Kidney (tissue), 10 donors: ENCODE measurements at regions not wholly inside any gene's neighbourhood (a gene's known extent, or its start where the extent isn't known, plus 50 kb on each side); places are given as distances from the start of the nearest gene placed in this dataset.
"Not testable (repeated sequence)": the region's sequence is repeated elsewhere in the genome, so short reads cannot be mapped to it uniquely, and the experiment has no call there.

Experiments used
- DNase-seq, 5 donors: peaks; one replicate each; pipeline ENCODE4 v3.0.0-alpha.2; 2013 to 2020
- FAIRE-seq: peaks from 2 replicates; lab custom pipeline; 2012; peaks lifted over from hg19 to GRCh38; lab: Jason Lieb, UNC
- H3K27ac ChIP-seq, 2 donors: one replicate each; pipeline ENCODE4 v1.7.0; 2013; ENCODE audit warnings: low read depth in 2 of 2, low read length in 2 of 2, inconsistent platforms in 1 of 2
- H3K27me3 ChIP-seq: one replicate; pipeline ENCODE4 v1.7.1; 2013; ENCODE audit warnings: low read length, inconsistent platforms; ENCODE audit not compliant: control insufficient read depth, insufficient read depth
- H3K36me3 ChIP-seq, 3 donors: one replicate each; pipeline versions ENCODE4 v1.7.0 to v1.7.1; 2013; ENCODE audit warnings: low read length in 3 of 3, control low read depth in 1 of 3, inconsistent platforms in 1 of 3; ENCODE audit not compliant: insufficient read depth in 3 of 3, control insufficient read depth in 2 of 3
- H3K4me1 ChIP-seq, 3 donors: one replicate each; pipeline versions ENCODE4 v1.7.0 to v1.7.1; 2013; ENCODE audit warnings: low read length in 3 of 3, inconsistent platforms in 1 of 3, low read depth in 1 of 3; ENCODE audit not compliant: control insufficient read depth in 2 of 3, insufficient read depth in 2 of 3
- H3K4me3 ChIP-seq, 3 donors: one replicate each; pipeline versions ENCODE4 v1.7.0 to v1.8.1; 2013; ENCODE audit warnings: low read length in 3 of 3, control low read depth in 1 of 3, inconsistent platforms in 1 of 3
- H3K9ac ChIP-seq, 3 donors: one replicate each; pipeline versions ENCODE4 v1.7.0 to v1.7.1; 2013; ENCODE audit warnings: low read length in 3 of 3, control low read depth in 1 of 3, inconsistent platforms in 1 of 3
- H3K9me3 ChIP-seq, 3 donors: one replicate each; pipeline versions ENCODE4 v1.7.0 to v1.7.1; 2013; ENCODE audit warnings: low read length in 3 of 3, control low read depth in 1 of 3, inconsistent platforms in 1 of 3; ENCODE audit not compliant: control insufficient read depth in 2 of 3, insufficient read depth in 1 of 3
- intact Hi-C: fragments of 100-400 bp; cut with DNase I; formaldehyde crosslinking; loops from one replicate; pipeline ENCODE4 v1.11.1; 2022
- donor health status: control.
- donor health status: control.
- donor health status: DM: yes; HTN: yes; CAD: no.
- donor health status: Normal renal cell carcinoma (clear cell type).

DNA sequence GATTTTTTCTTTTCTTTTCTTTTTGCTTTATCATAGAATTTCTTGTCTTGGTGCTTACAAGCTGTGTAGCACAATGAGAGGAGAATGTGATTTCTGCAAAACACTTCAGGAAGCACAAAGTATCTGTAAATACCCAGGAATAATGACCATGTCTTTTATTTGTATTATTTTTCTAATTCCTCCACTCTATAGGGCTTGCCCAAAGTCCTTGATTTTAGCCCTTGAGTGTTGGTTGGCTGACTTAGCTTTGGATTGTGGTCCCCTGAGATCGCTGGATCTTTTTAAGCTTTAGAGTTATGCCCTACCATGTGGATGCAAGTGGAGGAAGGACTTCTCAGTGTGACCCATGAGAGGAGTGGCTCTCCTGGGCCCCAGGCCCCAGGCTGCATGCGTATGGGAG is 52.2 kb downstream of the HOXC4 start:
- H3K9me3 ChIP-seq, H3K4me1 ChIP-seq, H3K36me3 ChIP-seq, DNase-seq, H3K9ac ChIP-seq, intact Hi-C loops, H3K4me3 ChIP-seq, H3K27ac ChIP-seq, H3K27me3 ChIP-seq, FAIRE-seq: not testable (repeated sequence)

DNA sequence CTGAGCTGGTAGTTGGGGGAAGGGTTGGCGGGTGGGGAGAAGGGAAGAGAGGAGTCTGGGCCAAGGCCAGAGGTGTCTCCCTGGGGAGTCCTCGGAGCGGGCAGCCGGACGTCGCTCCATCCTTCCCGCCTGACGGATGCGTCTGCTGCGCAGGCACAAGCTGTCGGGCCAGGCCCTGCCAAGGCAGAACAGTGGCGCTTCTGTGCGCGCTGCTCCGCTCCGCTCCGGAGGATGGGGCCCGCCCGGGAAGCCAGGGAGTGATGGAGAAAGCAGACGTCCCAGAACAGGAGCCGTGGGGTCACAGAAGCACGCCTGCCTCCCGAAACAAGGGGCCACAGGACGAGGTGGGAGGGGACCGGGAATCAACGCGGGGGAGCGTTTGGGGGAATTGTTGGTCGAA is 52.6 kb downstream of the HOXC4 start:
- H3K9me3 ChIP-seq, H3K36me3 ChIP-seq, FAIRE-seq, H3K27me3 ChIP-seq, H3K4me1 ChIP-seq, H3K27ac ChIP-seq, H3K9ac ChIP-seq, intact Hi-C loops, H3K4me3 ChIP-seq: not testable (repeated sequence)
- peak in 2 of 5 donors; percentile 47 to 69 for DNase-seq

DNA sequence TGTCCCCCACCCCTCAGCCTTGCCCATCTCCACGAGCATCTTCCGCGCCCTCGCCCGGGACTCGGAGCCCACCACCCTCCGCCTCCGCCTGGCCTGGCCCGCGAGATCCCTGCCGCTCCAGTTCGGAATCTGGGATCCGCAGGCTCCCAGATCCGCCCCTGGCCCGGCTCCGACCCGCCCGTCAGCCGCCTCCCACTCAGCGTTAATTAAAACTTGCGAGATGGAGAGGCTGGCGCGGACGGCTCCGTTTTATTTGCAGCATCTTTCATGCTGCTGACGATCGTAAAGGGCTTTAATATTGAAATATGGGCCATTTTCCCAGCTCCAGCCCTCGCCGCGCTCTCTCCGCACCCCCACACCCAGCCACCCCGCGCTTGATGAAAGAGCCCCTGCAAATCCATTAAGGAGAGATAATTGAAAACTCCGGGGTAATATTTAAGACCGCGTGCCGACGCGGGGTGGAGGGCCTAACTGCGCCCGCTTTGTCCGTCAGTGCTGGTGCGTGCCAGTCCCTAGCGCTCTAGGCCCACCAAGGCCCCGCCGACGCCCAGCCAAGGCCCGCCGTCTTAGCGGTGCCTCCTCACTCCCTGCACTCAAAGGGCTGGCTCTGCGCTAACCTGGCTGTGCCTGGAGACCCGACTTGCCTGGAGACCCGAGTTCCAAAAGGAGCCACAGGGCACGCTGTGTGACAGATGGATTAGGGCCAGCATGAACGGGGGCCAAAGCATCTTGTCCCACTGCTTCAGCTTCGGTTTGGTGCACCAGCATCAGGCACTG is 53.4 kb downstream of the HOXC4 start:
- H3K36me3 ChIP-seq, H3K27me3 ChIP-seq, H3K27ac ChIP-seq, intact Hi-C loops, H3K4me1 ChIP-seq, H3K9me3 ChIP-seq, H3K4me3 ChIP-seq, H3K9ac ChIP-seq, FAIRE-seq: not testable (repeated sequence)
- DNase-seq, result peak in 2 of 5 donors; percentile 25 to 30

GRCh38 chr12:54112336-54112735 is 58.7 kb downstream of the HOXC4 start:
- H3K9ac ChIP-seq, H3K36me3 ChIP-seq, FAIRE-seq, H3K9me3 ChIP-seq, intact Hi-C loops, H3K4me1 ChIP-seq, H3K27ac ChIP-seq, H3K27me3 ChIP-seq, H3K4me3 ChIP-seq: not testable (repeated sequence)
- DNase-seq, result peak in 1 of 5 donors; percentile 69

DNA sequence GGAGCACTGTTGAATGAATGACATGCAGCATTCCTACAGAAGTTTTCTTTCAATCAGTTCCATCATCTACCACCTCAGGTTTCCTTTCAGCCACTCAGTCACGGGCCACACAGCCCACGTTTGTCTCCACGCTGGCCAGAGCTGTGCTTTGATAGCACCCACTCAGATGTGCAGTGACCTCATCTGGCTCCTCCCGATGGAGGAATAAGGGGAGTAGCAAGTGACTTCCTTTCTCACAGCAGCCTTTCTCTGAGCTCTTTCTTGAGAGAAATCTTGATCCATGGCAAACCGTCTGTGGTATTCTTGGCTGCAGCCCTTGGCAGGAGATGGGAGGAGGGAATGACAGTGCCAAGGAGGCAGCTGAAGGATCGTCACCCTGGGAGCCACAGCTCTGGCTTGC is 62.4 kb downstream of the HOXC4 start:
- H3K36me3 ChIP-seq, FAIRE-seq, H3K27ac ChIP-seq, H3K4me3 ChIP-seq, H3K9me3 ChIP-seq, H3K4me1 ChIP-seq, H3K27me3 ChIP-seq, H3K9ac ChIP-seq, intact Hi-C loops: not testable (repeated sequence)
- DNase-seq, result peak in 1 of 5 donors; percentile 62

DNA sequence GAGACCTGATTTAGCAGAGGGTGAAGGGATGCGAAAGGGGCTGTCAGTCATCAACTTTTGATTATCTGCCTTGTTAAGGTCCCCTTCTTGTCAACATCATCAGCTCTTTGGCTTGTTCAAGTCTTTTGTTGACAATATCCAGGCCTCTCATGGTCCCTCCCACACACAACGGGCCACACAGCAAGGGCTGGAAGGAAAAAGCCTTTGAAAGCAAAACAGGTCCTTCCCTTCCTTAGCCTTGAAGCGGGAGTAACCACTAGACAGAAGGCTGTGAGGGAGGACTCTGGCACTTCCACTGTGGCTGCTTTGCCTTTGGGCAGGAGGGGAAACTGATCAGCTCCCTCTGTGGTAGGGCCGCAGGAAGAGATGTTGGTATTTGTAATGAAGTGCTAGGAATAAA is 63.8 kb downstream of the HOXC4 start:
- H3K4me3 ChIP-seq, H3K9ac ChIP-seq, H3K9me3 ChIP-seq, H3K27me3 ChIP-seq, intact Hi-C loops, FAIRE-seq, H3K27ac ChIP-seq, H3K4me1 ChIP-seq, H3K36me3 ChIP-seq: not testable (repeated sequence)
- peak in 1 of 5 donors; percentile 49 for DNase-seq

- H3K9ac ChIP-seq, H3K4me1 ChIP-seq, H3K27me3 ChIP-seq, H3K36me3 ChIP-seq, FAIRE-seq, DNase-seq, H3K9me3 ChIP-seq, H3K27ac ChIP-seq, H3K4me3 ChIP-seq, intact Hi-C loops: not testable (repeated sequence)
These were observed 65.4 kb downstream of the HOXC4 start for GRCh38 chr12:54119082-54119481.

GRCh38 chr12:54123981-54124380 is 64.8 kb downstream of the SMUG1 start:
- FAIRE-seq, H3K4me1 ChIP-seq, H3K9ac ChIP-seq, H3K36me3 ChIP-seq, H3K27me3 ChIP-seq, DNase-seq, H3K9me3 ChIP-seq, intact Hi-C loops, H3K4me3 ChIP-seq: not testable (repeated sequence)
- H3K27ac ChIP-seq, result peak overlapping the region in 1 of 2 donors; percentile 22
